NCI-H345 (cell line): ENCODE measurements at regions not wholly inside any gene's neighbourhood (a gene's known extent, or its start where the extent isn't known, plus 50 kb on each side); places are given as distances from the start of the nearest gene placed in this dataset.
A peak's percentile ranks its signal among the peaks of the same experiment; 100 is the strongest.
"Not testable (repeated sequence)": the region's sequence is repeated elsewhere in the genome, so short reads cannot be mapped to it uniquely, and the experiment has no call there.

ENCODE experiments used
- DNase-seq: peaks from one replicate; lab custom pipeline; 2025; lab: John Stamatoyannopoulos, UW

GRCh38 chr19:29873801-29874575 lies 62.2 kb downstream of the CCNE1 start:
- no peak for DNase-seq

- no peak for DNase-seq
Observed at GRCh38 chr19:29875931-29876330, 64.1 kb downstream of the CCNE1 start.

GRCh38 chr19:29876414-29876813 lies 64.6 kb downstream of the CCNE1 start:
- DNase-seq: no peak

- DNase-seq: not testable (repeated sequence)
Observed at GRCh38 chr19:29876908-29877307, 65.1 kb downstream of the CCNE1 start.

GRCh38 chr19:29878973-29879654 lies 62.9 kb upstream of the URI1 start:
- peak; percentile 50 for DNase-seq

GRCh38 chr19:29879655-29879974 lies 62.4 kb upstream of the URI1 start:
- no peak for DNase-seq

- no peak for DNase-seq
Observed at GRCh38 chr19:29880498-29881081, 61.4 kb upstream of the URI1 start.

- no peak for DNase-seq
Observed at GRCh38 chr19:29881386-29881785, 60.7 kb upstream of the URI1 start.

- no peak for DNase-seq
Observed at GRCh38 chr19:29882719-29883105, 59.3 kb upstream of the URI1 start.

- DNase-seq: no peak
Observed at GRCh38 chr19:29884044-29884443, 58.0 kb upstream of the URI1 start.

- no peak for DNase-seq
Observed at GRCh38 chr19:29884466-29884865, 57.6 kb upstream of the URI1 start.

- DNase-seq: not testable (repeated sequence)
Observed at GRCh38 chr19:29886106-29886505, 55.9 kb upstream of the URI1 start.

GRCh38 chr19:29886586-29886985 lies 55.5 kb upstream of the URI1 start:
- no peak for DNase-seq

- DNase-seq: no peak
Observed at GRCh38 chr19:29887442-29887855, 54.6 kb upstream of the URI1 start.

GRCh38 chr19:29888047-29888446 lies 54.0 kb upstream of the URI1 start:
- DNase-seq: not testable (repeated sequence)

GRCh38 chr19:29889702-29890101 lies 52.3 kb upstream of the URI1 start:
- DNase-seq: no peak

GRCh38 chr19:29890392-29890791 lies 51.6 kb upstream of the URI1 start:
- DNase-seq: no peak
